Endometrium (tissue), 2 donors: ENCODE measurements at regions not wholly inside any gene's neighbourhood (a gene's known extent, or its start where the extent isn't known, plus 50 kb on each side); places are given as distances from the start of the nearest gene placed in this dataset.
"Not testable (repeated sequence)": the region's sequence is repeated elsewhere in the genome, so short reads cannot be mapped to it uniquely, and the experiment has no call there.

Experiments used
- FAIRE-seq: peaks from 2 replicates; lab custom pipeline; 2012; peaks lifted over from hg19 to GRCh38; lab: Jason Lieb, UNC
- donor health status: control.
- donor health status: control.

DNA sequence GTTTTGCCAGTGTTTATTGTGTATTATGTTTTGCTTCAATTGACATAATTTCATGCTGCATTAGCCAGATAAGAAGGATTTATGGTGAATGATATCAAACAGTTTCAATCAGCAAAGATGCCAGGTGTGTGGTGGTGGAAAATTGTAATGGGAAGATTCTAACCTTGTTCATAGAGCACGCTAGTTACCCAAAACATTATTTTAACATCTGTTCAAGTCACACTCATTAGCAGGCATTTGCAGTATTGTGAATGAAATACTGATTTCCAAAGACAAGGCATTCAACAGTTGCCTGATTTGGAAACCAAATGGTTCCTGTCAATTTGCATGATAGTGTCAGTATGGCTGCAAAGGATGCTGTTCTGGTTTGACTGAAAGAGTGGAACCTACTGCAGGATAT lies 129.7 kb downstream of the EPC1 start:
- no peak for FAIRE-seq

DNA sequence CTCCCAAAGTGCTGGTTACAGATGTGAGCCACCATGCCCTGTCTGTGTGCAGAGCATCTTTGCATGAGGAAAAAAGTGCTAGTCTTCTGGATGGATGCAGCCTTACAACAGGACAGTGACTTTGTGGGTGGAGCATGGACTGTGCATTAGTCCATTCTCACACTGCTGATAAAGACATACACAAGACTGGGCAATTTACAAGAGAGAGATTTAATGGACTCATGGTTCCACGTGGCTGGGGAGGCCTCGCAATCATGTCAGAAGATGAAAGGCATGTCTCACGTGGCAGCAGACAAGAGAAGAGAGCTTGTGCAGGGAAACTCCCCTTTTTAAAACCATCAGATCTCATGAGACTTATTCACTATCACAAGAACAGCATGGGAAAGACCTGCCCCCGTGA lies 133.1 kb downstream of the EPC1 start:
- FAIRE-seq: not testable (repeated sequence)

DNA sequence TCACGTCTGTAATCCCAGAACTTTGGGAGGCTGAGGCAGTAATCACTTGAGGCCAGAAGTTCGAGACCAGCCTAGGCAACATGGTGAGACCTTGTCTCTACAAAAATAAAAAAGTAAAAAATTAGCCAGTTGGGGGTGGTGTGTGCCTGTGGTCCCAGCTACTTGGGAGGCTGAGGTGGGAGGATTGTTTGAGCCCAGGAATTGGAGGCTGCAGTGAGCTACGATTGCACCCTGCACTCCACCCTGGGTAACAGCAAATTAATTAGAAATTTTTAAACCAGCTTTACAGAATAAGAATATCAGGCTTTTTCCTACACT lies 136.0 kb downstream of the EPC1 start:
- FAIRE-seq: no peak

DNA sequence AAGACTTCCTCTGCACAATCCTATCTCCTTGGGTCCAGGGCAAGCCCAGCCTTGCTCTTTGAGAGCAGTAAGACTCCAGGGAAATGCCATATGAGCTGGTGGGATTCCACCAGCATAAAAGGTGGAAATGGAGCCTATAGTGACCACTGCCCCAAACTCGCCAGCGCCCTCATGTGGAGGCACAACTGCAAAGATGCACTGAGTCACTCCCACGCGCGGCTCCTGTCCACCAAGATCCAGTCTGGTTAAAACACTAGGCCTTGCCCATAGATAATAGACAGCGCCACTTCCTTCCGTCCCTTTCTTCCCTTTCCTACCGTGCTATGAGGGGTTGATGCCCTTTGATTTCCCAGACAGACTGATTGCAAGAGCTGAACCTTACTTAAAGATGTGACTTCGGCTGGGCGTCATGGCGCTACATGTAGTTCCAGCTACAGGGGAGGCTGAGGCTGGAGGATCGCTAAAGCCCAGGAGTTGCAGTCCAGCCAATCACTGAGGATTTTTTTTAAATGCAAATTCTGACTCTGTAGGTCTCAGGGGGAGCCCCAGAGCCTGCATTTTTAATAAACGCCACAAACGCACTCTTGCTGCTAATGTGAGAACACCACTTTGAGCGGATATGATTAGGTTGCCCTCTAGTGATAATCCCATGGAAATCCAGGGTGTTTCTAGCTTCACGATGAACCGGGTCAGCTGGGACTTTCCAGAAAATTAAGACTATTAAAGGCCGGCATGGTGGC lies 136.5 kb downstream of the EPC1 start:
- FAIRE-seq: no peak

DNA sequence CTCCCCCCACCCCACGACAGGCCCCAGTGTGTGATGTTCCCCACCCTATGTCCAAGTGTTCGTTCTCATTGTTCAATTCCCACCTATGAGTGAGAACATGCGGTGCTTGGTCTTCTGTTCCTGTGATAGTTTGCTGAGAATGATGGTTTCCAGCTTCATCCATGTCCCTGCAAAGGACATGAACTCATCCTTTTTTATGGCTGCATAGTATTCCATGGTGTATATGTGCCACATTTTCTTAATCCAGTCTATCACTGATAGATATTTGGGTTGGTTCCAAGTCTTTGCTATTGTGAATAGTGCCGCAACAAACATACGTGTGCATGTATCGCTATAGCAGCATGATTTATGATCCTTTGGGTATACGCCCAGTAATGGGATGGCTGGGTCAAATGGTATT lies 139.0 kb downstream of the EPC1 start:
- FAIRE-seq: not testable (repeated sequence)

DNA sequence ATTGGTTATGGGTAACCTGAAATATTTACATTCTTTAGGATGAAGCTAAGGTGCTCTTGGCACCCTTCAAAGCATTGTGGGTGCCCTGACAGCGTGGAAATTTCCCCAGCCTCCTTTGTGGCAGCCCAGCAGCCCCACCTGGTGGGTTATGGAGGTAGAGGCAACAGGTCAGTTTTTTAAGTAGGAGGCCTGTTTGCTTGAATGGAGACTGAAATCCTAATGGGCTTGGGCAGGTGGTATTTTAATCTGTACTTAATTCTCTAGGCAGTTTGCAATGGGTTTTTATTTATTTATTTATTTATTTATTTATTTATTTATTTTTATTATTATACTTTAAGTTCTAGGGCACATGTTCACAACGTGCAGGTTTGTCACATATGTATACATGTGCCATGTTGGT lies 139.4 kb downstream of the EPC1 start:
- FAIRE-seq: no peak

DNA sequence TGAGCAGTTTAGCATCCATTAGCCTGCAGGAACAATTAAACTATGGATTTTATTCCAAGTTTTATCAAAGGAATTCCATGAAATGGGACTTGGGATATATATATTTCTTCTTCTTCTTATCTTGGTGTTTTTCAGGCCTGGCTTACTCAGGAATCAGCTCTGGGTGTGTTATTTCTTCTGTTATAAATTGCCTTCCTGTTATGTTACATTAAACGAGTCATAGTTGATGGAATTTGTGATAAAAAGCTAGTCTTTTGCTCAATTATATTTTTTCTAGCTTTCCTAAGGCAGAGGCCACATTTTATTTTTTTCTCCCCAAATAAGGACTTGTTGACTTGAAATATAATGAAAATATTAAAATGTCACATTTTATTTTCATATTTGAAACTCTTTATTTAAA lies 141.3 kb downstream of the EPC1 start:
- FAIRE-seq: peak; percentile 4

DNA sequence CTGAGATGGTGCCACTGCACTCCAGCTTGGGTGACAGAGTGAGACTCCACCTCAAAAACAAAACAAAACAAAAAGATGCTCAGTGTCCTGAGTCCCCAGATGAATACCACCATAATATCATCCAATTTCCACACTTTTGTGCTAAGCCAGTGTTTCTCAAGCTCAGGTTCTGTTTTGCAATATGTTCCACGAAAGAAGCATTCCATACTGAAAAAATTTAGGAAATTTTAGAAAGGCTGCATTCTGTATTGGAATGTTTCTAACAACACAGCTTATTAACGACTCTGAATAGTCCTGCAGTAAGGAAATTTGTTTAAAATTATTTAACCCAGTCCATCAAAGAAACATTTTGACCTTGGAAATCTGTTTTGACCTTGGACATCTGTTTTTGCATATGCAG lies 142.4 kb downstream of the EPC1 start:
- FAIRE-seq: no peak

DNA sequence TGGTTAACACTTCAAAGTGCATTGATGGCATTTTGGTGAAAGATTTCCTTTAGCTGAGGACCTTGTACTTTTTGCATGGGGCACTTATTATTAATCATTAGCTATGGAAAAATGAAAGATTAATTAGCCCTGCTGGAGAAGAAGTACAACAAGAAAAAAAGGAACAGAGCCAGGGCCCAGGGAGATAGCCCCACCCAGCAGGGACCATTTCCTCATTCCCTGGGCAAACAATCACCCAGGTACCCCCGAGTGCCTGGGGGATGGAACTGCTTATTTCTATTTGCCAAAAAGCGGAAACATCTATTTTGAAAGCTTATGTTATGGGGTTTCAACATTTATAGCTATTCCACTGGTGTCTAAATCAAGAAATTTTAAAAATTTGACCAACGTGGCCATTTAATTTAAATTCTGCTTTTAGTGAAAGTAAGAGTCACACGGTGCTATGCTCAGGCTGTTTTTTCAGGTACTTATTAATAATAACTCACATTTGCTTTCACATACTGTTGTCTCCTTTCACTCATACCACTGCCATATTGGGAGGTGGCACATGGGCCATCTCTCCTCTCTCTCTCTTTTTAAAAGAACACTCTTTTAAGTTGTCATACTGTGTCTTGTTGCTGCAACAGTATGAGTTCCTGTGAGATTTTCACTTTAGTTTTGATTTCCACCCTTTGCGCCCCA lies 143.6 kb upstream of the KIF5B start:
- FAIRE-seq: no peak

DNA sequence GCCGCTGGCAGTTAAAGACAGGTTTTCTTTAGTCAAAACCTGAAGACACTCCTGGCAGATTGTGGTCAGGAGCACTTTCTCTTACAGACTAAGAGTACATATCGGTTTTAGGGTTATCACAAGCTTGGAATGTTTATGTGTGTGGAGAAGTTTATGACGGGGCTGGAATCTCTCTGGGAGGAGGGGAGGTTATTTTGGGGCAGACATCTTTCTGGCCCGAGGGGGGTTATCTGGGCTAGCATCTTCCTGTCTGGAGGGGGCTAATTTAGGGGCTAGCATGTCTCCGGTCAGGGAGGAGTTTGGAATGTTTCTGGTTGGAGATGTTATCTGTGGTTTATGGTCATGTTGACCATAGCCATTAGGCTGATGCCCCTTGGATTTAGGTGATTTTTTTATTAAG lies 141.2 kb upstream of the KIF5B start:
- no peak for FAIRE-seq

DNA sequence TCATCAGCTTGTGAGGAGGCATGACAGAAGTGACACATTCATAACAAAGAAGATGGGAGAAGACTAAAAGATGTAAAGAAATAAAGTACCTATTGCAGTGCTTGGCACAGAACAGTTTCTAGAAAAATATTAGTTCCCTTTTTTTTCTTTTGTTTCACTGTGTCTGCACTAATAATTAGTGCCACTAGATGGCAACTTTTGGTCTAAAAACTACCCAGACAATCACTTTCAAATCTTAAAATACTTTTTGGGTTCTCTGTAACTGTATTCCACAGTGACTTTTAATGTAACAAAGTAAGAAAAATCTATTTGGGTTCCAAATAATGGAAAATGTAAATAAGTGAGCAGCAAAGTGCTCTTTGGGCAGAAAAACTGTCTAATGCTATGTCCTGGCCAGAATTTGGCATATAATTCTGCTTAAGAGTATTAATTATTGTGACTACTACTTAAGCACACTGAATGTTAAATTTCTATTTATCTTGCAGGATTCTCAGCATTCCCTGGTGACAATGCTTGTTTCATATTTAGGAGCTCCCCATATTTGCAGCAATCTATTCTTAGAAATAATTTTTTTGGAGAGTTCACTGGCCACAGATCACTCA lies 134.8 kb upstream of the KIF5B start:
- FAIRE-seq: peak; percentile 90

DNA sequence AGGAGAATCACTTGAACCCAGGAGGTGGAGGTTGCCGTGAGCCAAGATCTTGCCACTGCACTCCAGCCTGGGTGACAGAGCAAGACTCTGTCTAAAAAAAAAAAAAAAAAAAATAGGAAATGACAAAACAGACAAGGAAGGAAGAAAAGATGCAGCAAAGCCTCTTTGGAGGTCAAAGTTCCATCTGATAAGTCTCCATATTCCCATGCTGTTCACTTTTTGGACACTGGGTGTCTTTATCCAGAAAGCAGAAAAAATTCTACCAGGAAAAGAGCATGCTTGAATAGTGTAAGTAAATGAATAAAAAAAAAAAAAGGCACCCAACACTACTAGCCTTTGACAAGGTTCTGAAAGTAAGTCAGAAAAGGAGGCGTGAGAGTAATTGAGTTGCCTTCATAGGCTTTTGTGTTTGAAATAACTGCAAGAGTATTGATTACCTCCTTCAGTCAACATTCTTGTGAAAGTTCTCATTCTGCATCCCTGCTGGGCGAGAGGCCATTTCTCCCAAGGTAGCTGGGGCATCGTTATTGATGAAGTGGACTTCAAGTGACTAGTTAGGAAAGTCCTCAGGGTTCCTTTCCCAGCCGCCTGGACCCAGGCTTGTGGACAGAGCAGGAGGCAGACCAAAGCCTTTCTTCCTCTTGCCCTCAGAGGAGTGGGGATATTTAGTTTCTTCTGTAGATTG lies 133.3 kb upstream of the KIF5B start:
- FAIRE-seq: no peak

DNA sequence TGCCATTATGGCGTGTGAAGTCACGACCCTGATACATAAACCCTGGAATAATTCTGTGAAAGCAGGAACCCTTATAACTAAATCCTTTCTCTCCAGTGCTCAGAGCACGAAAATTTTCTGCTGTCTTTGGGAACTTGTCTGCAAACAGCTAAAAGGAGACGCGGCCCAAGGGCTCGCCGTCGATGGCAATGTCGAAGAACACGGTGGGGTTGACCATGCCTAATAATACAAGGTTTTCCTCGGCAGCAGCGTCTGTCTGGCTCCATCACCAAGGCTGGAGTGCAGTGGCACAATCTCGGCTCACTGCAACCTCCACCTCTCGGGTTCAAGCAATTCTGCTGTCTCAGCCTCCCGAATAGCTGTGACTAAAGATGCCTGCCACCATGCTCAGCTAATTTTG lies 132.4 kb upstream of the KIF5B start:
- FAIRE-seq: not testable (repeated sequence)

DNA sequence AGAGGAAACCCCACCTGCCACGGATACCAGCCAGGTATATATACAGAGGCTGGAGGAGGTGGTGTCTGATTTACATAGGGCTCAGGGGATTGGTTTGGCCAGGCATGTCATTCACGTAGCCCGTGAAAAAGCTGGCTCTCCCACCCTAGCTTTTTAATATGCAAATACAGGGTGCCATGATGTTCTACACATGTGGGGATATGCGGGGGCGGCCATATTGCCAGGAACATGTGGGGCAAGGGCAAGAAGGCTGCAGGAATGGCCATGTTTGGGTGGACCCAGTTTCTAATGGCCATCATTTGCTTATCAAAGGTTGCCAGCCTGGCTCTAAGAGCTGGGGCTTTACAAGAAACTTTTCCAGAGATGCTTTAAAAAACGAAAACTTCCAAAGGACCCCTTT lies 131.5 kb upstream of the KIF5B start:
- no peak for FAIRE-seq

DNA sequence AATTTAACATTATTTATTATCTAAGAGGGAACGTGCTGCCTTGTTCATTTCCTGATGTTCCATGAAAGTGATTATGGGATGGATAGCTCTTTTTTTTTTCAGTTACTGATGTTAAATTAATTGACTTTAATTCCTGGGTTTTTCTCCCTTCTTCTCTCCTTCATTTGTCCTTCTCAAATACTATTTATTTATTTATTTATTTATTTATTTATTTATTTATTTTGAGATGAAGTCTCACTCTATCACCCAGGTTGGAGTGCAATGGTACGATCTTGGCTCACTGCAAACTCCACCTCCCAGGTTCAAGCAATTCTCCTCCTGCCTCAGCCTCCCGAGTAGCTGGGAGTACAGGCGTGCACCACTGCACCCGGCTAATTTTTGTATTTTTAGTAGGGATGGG lies 127.4 kb upstream of the KIF5B start:
- FAIRE-seq: not testable (repeated sequence)

DNA sequence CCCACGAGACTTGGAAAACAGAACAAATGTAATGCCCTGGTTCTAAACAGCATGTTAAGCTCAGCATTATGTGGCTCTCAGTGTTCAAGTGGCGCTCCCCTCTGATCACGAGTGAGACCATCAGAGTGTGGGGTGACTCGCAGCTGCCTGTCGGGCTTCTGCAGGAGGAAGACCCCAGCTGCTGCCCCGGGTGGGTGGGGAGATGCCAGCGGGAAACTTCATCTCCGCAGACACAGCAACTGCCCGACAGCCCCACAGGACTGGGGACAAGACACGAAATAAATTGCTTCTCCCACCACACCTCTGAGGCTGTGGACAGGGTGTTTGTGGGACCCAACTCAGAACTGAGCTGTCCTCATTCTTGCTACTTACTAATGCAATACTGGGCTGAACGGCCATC lies 126.3 kb upstream of the KIF5B start:
- no peak for FAIRE-seq

DNA sequence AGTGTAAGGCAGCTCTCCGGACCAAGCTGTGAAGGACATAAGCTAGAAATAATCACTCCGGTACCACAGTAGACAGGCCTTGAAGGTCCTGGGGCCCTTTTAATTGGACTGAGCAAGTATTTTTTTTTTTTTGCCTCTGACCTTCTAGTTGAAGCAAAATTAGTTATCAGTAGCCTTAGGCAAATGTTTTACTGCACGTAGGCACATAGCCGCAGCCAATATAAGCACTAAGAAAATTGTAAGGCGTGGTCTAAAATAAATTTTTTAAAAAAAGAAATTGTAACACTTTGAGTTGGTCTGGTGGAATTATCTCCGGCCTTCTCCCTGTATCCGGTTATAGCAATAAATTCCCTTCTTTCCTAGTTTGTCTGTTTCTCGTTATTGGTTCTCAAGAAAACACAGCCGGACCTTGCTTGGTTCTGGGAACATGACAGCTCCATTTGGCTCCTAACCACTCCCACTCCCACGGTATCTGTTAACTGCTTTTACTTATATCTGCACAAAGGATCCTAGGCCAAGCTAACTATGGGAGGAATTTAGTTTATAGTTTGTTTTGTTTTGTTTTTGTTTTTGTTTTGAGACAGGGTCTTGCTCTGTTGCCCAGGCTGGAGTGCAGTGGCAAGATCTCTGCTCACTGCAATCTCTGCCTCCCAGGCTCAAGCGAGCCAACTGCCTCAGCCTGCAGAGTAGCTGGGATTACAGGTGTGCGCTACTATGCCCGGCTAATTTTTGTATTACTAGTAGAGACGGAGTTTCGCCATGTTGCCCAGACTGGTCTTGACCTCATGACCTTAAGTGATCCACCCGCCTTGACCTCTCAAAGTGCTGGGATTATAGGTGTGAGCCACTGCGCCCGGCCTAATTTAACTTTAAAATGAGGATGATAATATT lies 124.4 kb upstream of the KIF5B start:
- no peak for FAIRE-seq

DNA sequence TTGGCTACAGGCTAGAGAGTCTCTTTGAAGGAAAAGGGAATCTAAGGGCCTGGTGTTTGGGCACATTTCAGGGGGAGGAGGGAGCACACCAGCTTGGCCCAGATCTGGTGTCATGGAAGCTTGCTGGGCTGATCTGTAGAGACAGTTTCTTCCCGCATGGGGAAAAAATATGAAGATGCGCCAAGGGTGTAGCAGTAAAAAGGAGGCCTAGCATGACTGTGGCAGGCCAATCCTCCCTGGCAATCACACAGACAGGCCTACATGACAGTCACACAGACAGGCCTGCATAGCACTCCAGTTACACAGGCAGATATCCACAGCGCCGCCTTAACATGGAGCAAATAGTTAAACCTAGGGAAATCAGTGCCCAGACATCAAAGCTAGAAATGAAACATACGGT lies 123.6 kb upstream of the KIF5B start:
- no peak for FAIRE-seq

DNA sequence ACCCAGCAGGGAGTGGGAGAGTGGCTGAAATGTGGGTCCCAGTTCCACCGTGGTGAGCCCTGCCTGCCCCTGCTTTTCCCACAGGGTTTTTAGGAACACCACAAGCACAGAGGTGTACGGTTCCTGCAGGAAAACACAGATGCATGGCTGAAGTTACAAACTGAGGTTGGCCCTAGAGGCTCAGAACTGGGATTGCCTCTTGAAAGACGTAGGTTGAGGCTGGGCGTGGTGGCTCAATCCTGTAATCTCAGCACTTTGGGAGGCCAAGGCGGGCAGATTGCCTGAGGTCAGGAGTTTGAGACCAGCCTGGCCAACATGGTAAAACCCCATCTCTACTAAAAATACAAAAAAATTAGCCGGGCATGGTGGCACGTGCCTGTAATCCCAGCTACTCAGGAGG lies 121.4 kb upstream of the KIF5B start:
- FAIRE-seq: not testable (repeated sequence)

DNA sequence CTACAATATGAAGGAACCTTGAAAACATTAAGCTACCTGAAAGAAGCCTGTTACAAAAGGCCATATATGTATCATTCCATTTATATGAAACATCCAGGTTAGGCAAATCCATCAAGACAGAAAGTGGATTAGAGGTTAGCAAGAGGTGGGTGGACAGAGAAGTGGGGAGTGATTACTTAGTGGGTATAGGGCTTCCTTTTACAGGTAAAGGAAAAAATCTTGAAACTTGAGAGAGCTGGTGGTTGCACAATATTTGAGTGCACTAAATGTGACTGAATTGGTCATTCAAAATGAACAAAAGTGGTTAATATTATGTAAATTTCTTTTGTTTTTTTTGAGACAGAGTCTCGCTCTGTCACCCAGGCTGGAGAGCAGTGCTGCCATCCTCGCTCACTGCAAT lies 119.4 kb upstream of the KIF5B start:
- no peak for FAIRE-seq

DNA sequence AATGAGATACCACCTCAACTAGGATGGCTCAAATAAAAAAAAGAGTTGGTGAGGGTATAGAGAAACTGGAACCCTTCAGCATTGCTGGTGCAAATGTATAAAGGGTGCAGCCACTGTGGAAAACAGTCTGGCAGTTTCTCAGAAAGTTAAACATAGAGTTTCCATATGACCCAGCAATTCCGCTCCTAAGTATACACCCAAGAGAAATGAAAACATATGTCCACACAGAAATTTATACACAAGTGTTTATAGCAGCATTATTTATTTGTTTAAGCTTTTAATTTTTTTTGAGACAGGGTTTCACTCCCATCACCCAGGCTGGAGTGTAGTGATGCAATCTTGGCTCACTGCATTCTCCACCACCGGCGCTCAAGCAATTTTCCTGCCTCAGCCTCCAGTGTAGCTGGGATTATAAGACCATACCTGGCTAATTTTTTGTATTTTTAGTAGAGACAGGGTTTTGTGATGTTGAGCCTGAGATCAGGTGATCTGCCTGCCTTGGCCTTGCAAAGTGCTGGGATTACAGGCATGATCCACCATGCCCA lies 118.2 kb upstream of the KIF5B start:
- FAIRE-seq: no peak

DNA sequence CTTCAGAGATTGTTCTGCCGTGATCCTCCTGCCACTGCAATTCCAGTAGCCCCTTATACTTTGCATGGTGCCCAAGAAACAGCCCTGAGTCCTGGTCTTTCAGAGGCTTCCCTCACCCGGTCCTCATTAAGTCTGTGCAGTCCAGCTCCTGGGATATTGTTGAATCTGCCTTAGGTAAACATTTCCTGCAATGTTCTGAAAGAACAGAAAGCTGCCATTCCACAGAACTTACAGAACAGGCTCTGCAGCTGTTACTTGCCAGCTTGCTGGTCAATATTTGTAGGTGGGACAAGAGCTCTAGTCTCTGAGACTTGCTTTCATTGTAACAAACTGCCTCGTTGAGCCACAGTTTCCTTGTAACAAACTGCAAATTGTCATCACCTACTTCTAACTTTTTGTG lies 115.0 kb upstream of the KIF5B start:
- FAIRE-seq: no peak
